K562 (cell line): ENCODE measurements at regions not wholly inside any gene's neighbourhood (a gene's known extent, or its start where the extent isn't known, plus 50 kb on each side); places are given as distances from the start of the nearest gene placed in this dataset.

Experiments used
- ATF6 ChIP-seq: sonication (generic); formaldehyde crosslinking; IDR thresholded peaks from 2 replicates; pipeline ENCODE4 v1.4.0; 2020; ENCODE audit warnings: mild to moderate bottlenecking, missing genetic modification reagents
- ELK3 ChIP-seq: fragments of 450-650 bp; formaldehyde crosslinking; IDR thresholded peaks from 2 replicates; pipeline ENCODE4 v1.4.0; 2020; ENCODE audit warnings: mild to moderate bottlenecking
- ESRRB ChIP-seq: fragments of 250-450 bp; sonication (Bioruptor Pico); IDR thresholded peaks from 2 replicates; pipeline ENCODE4 v1.5.0; 2020; ENCODE audit warnings: mild to moderate bottlenecking, moderate library complexity, borderline replicate concordance
- HSF4 ChIP-seq: fragments of 250-450 bp; sonication (Bioruptor Pico); IDR thresholded peaks from 2 replicates; pipeline ENCODE4 v2.1.2; 2022; ENCODE audit warnings: mild to moderate bottlenecking, moderate library complexity, borderline replicate concordance
- JUND ChIP-seq, 2 experiments: IDR thresholded peaks; 2 replicates in 1 of 2; 3 replicates in 1 of 2; pipeline ENCODE4 v1.6.1; 2011; ENCODE audit warnings: borderline replicate concordance in 2 of 2, low read depth in 2 of 2, low read length in 2 of 2, improper control_type of control experiment in 1 of 2, missing biosample characterization in 1 of 2, missing genetic modification characterization in 1 of 2, missing genetic modification reagents in 1 of 2
- MAZ ChIP-seq, 2 experiments: fragments of 450-650 bp in 1 of 2; sonication (generic) in 1 of 2; formaldehyde crosslinking; IDR thresholded peaks in 1 of 2; conservative IDR thresholded peaks in 1 of 2; 2 replicates each; pipeline versions ENCODE4 v1.4.0 to v1.5.0; 2020; ENCODE audit warnings: mild to moderate bottlenecking in 1 of 2, missing genetic modification reagents in 1 of 2
- MITF ChIP-seq: IDR thresholded peaks from 2 replicates; pipeline ENCODE4 v1.6.1; 2014; ENCODE audit warnings: antibody characterized with exemption
- POLR3G ChIP-seq: IDR thresholded peaks from 2 replicates; pipeline ENCODE4 v1.6.1; 2011; ENCODE audit not compliant: insufficient read length, insufficient replicate concordance; ENCODE audit errors: extremely low read depth
- TRIM24 ChIP-seq, 2 experiments: fragments of 450-650 bp; IDR thresholded peaks; 2 replicates each; pipeline ENCODE4 v1.6.1; 2016
- ZNF134 ChIP-seq: fragments of 250-450 bp; sonication (Bioruptor Pico); conservative IDR thresholded peaks from 2 replicates; pipeline ENCODE4 v1.4.0; 2020
- ZNF143 ChIP-seq: sonication (generic); formaldehyde crosslinking; IDR thresholded peaks from 2 replicates; pipeline ENCODE4 v1.9.0; 2022; ENCODE audit warnings: mild to moderate bottlenecking, missing genetic modification reagents
- ZNF586 ChIP-seq: fragments of 450-650 bp; formaldehyde crosslinking; conservative IDR thresholded peaks from 2 replicates; pipeline ENCODE4 v1.4.0; 2020; ENCODE audit warnings: mild to moderate bottlenecking, moderate library complexity
- ZNF695 ChIP-seq: fragments of 450-650 bp; formaldehyde crosslinking; IDR thresholded peaks from 2 replicates; pipeline ENCODE4 v1.4.0; 2020; ENCODE audit warnings: mild to moderate bottlenecking, moderate library complexity
- TF ChIP-seq, protein P1 (sequence below), 2 experiments: IDR thresholded peaks; 2 replicates each; pipeline ENCODE4 v1.6.1; 2012; ENCODE audit warnings: improper control_type of control experiment in 2 of 2, low read depth in 2 of 2, low read length in 2 of 2, borderline replicate concordance in 1 of 2
- TF ChIP-seq, protein P2 (sequence below): fragments of 450-650 bp; IDR thresholded peaks from 2 replicates; pipeline ENCODE4 v1.6.1; 2016
- TF ChIP-seq, protein P3 (sequence below): fragments of 250-450 bp; sonication (Bioruptor Pico); IDR thresholded peaks from 2 replicates; pipeline ENCODE4 v1.5.0; 2021; ENCODE audit warnings: mild to moderate bottlenecking, borderline replicate concordance

GRCh38 chr12:116406529-116406928 is 129.0 kb upstream of the MED13L start (continued):
- TF ChIP-seq MITF (no peak), HSF4 (CRISPR knock-in tag) (no peak), POLR3G (no peak), TRIM24 (IDR thresholded peaks at IDR 0.05) (peak; percentile 61 to 76; a peak in 2 of 4 replicates), MAZ (CRISPR knock-in tag; conservative IDR thresholded peaks at IDR 0.05 in 1 of 2, IDR thresholded peaks at IDR 0.05 in 1 of 2) (peak in 1 of 2 experiments; percentile 28; a peak in 1 of 4 replicates), ATF6 (CRISPR knock-in tag) (no peak), ZNF134 (CRISPR knock-in tag) (no peak), ZNF586 (CRISPR knock-in tag) (no peak), ZNF695 (CRISPR knock-in tag) (no peak), JUND (IDR thresholded peaks at IDR 0.05; ENCODE audit: borderline replicate concordance, low read depth, low read length) (peak; percentile 19; the same call in 1 of the 2 replicates), JUND (tag; IDR thresholded peaks at IDR 0.05; ENCODE audit: borderline replicate concordance, low read depth, low read length) (no peak; the same call in 2 of the 3 replicates), ELK3 (CRISPR knock-in tag) (no peak), ESRRB (no peak), ZNF143 (no peak)
- TF ChIP-seq, protein P1, sequence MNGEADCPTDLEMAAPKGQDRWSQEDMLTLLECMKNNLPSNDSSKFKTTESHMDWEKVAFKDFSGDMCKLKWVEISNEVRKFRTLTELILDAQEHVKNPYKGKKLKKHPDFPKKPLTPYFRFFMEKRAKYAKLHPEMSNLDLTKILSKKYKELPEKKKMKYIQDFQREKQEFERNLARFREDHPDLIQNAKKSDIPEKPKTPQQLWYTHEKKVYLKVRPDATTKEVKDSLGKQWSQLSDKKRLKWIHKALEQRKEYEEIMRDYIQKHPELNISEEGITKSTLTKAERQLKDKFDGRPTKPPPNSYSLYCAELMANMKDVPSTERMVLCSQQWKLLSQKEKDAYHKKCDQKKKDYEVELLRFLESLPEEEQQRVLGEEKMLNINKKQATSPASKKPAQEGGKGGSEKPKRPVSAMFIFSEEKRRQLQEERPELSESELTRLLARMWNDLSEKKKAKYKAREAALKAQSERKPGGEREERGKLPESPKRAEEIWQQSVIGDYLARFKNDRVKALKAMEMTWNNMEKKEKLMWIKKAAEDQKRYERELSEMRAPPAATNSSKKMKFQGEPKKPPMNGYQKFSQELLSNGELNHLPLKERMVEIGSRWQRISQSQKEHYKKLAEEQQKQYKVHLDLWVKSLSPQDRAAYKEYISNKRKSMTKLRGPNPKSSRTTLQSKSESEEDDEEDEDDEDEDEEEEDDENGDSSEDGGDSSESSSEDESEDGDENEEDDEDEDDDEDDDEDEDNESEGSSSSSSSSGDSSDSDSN (IDR thresholded peaks at IDR 0.05; ENCODE audit: borderline replicate concordance in 1 of 2, low read depth in 2 of 2, low read length in 2 of 2), result no peak
- TF ChIP-seq, protein P2, sequence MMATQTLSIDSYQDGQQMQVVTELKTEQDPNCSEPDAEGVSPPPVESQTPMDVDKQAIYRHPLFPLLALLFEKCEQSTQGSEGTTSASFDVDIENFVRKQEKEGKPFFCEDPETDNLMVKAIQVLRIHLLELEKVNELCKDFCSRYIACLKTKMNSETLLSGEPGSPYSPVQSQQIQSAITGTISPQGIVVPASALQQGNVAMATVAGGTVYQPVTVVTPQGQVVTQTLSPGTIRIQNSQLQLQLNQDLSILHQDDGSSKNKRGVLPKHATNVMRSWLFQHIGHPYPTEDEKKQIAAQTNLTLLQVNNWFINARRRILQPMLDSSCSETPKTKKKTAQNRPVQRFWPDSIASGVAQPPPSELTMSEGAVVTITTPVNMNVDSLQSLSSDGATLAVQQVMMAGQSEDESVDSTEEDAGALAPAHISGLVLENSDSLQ, result peak; percentile 69
- TF ChIP-seq, protein P3, sequence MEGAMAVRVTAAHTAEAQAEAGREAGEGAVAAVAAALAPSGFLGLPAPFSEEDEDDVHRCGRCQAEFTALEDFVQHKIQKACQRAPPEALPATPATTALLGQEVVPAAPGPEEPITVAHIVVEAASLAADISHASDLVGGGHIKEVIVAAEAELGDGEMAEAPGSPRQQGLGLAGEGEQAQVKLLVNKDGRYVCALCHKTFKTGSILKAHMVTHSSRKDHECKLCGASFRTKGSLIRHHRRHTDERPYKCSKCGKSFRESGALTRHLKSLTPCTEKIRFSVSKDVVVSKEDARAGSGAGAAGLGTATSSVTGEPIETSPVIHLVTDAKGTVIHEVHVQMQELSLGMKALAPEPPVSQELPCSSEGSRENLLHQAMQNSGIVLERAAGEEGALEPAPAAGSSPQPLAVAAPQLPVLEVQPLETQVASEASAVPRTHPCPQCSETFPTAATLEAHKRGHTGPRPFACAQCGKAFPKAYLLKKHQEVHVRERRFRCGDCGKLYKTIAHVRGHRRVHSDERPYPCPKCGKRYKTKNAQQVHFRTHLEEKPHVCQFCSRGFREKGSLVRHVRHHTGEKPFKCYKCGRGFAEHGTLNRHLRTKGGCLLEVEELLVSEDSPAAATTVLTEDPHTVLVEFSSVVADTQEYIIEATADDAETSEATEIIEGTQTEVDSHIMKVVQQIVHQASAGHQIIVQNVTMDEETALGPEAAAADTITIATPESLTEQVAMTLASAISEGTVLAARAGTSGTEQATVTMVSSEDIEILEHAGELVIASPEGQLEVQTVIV (CRISPR knock-in tag), result no peak
